ENCODE measurements at regions not wholly inside any gene's neighbourhood (a gene's known extent, or its start where the extent isn't known, plus 50 kb on each side); places are given as distances from the start of the nearest gene placed in this dataset.

GRCh38 chr7:108911016-108911415 lies 341.3 kb downstream of the DNAJB9 start:
- TF ChIP-seq CTCF (IDR thresholded peaks at IDR 0.05) (no peak), POLR2A (IDR thresholded peaks at IDR 0.05) (no peak)
